Small intestine (tissue), 7 donors: ENCODE measurements at regions not wholly inside any gene's neighbourhood (a gene's known extent, or its start where the extent isn't known, plus 50 kb on each side); places are given as distances from the start of the nearest gene placed in this dataset.
"Not testable (repeated sequence)": the region's sequence is repeated elsewhere in the genome, so short reads cannot be mapped to it uniquely, and the experiment has no call there.

Source experiments
- DNase-seq, 2 donors: peaks; one replicate each; pipeline versions ENCODE4 v3.0.0 to v3.0.0-alpha.2; 2013
- FAIRE-seq: peaks from 2 replicates; lab custom pipeline; 2012; peaks lifted over from hg19 to GRCh38; lab: Jason Lieb, UNC
- H3K27ac ChIP-seq, 3 donors: one replicate each; pipeline ENCODE4 v1.5.1; 2013; ENCODE audit warnings: low read length in 2 of 3, mild to moderate bottlenecking in 2 of 3, control low read depth in 1 of 3, inconsistent platforms in 1 of 3, low read depth in 1 of 3, moderate library complexity in 1 of 3
- H3K27me3 ChIP-seq, 3 donors: one replicate each; pipeline ENCODE4 v1.6.1; 2013; ENCODE audit warnings: low read length in 3 of 3, inconsistent platforms in 1 of 3; ENCODE audit not compliant: control insufficient read depth in 3 of 3, insufficient read depth in 3 of 3
- H3K36me3 ChIP-seq, 3 donors: one replicate each; pipeline ENCODE4 v1.6.1; 2013; ENCODE audit warnings: low read length in 3 of 3, inconsistent platforms in 1 of 3, low read depth in 1 of 3, mild to moderate bottlenecking in 1 of 3, moderate library complexity in 1 of 3; ENCODE audit not compliant: control insufficient read depth in 3 of 3, insufficient read depth in 2 of 3
- H3K4me1 ChIP-seq, 3 donors: one replicate each; pipeline ENCODE4 v1.6.1; 2013; ENCODE audit warnings: low read length in 2 of 3, inconsistent platforms in 1 of 3, low read depth in 1 of 3, mild to moderate bottlenecking in 1 of 3, moderate library complexity in 1 of 3; ENCODE audit not compliant: control insufficient read depth in 3 of 3, insufficient read depth in 2 of 3
- H3K4me3 ChIP-seq, 3 donors: one replicate each; pipeline ENCODE4 v1.5.1; 2013; ENCODE audit warnings: low read length in 3 of 3, control low read depth in 1 of 3, inconsistent platforms in 1 of 3, low read depth in 1 of 3, mild to moderate bottlenecking in 1 of 3, moderate library complexity in 1 of 3
- H3K9me3 ChIP-seq, 2 donors: one replicate each; pipeline ENCODE4 v1.6.1; 2013; ENCODE audit warnings: low read depth in 1 of 2, low read length in 1 of 2; ENCODE audit not compliant: control insufficient read depth in 2 of 2, insufficient read depth in 1 of 2
- WGBS, 3 donors: extraction: QIAGEN DNeasy Blood & Tissue Kit; methylation state at CpG; one replicate each; pipeline ENCODE4 v1.1.7; 2013; 5-methylcytosine and 5-hydroxymethylcytosine counted together
- donor health status: healthy with polysubstance abuse.
- donor health status: control.
- donor health status: control.
- donor health status: Bipolar disorder and iron deficiency.
- donor health status: healthy.

- not testable (repeated sequence) for FAIRE-seq, H3K4me1 ChIP-seq, H3K27me3 ChIP-seq, H3K9me3 ChIP-seq, H3K4me3 ChIP-seq, H3K36me3 ChIP-seq, H3K27ac ChIP-seq
- 44 to 72% (median 64%) methylated on average over 3 of the region's 3 CpGs for WGBS, 3 donors
- DNase-seq: peak in 1 of 2 donors; percentile 16
Observed at GRCh38 chr10:87416892-87417291, 59.3 kb downstream of the NUTM2D start.

- not testable (repeated sequence) for DNase-seq, H3K27me3 ChIP-seq, H3K4me3 ChIP-seq, H3K9me3 ChIP-seq, FAIRE-seq, H3K4me1 ChIP-seq, H3K36me3 ChIP-seq, H3K27ac ChIP-seq
Observed at GRCh38 chr10:87422641-87423040, 65.1 kb downstream of the NUTM2D start.

GRCh38 chr10:87424697-87425373 is 67.3 kb downstream of the NUTM2D start:
- not testable (repeated sequence) for H3K36me3 ChIP-seq, H3K9me3 ChIP-seq, FAIRE-seq, H3K4me3 ChIP-seq, H3K27me3 ChIP-seq, H3K27ac ChIP-seq, H3K4me1 ChIP-seq
- peak; percentile 16 to 19 for DNase-seq
- WGBS, 3 donors: 13 to 53% (median 26%) methylated on average over 3 of the region's 3 CpGs

GRCh38 chr10:87433836-87434235 is 70.9 kb upstream of the MINPP1 start:
- H3K27ac ChIP-seq, FAIRE-seq, H3K4me3 ChIP-seq, H3K27me3 ChIP-seq, H3K9me3 ChIP-seq, H3K36me3 ChIP-seq, H3K4me1 ChIP-seq, DNase-seq: not testable (repeated sequence)
- WGBS, 3 donors: 11 to 39% (median 15%) methylated on average over 1 of the region's 4 CpGs

- FAIRE-seq, H3K27me3 ChIP-seq, H3K4me3 ChIP-seq, DNase-seq, H3K9me3 ChIP-seq, H3K27ac ChIP-seq, H3K36me3 ChIP-seq, H3K4me1 ChIP-seq: not testable (repeated sequence)
- 68 to 97% (median 86%) methylated on average over 1 to 2 of the region's 3 CpGs for WGBS, 3 donors
Observed at GRCh38 chr10:87435295-87435826, 69.3 kb upstream of the MINPP1 start.

- DNase-seq, H3K36me3 ChIP-seq, H3K27ac ChIP-seq, H3K4me1 ChIP-seq, H3K9me3 ChIP-seq, FAIRE-seq, H3K27me3 ChIP-seq, H3K4me3 ChIP-seq: not testable (repeated sequence)
- 0 to 1% (median 1%) methylated on average over 8 to 11 of the region's 14 CpGs for WGBS, 3 donors
Observed at GRCh38 chr10:87436104-87436503, 68.6 kb upstream of the MINPP1 start.

- FAIRE-seq, H3K4me3 ChIP-seq, H3K27me3 ChIP-seq, H3K4me1 ChIP-seq, DNase-seq, H3K27ac ChIP-seq, H3K9me3 ChIP-seq, H3K36me3 ChIP-seq: not testable (repeated sequence)
- 48 to 58% (median 56%) methylated on average over 1 of the region's 2 CpGs for WGBS, 3 donors
Observed at GRCh38 chr10:87437450-87437849, 67.2 kb upstream of the MINPP1 start.
